ENCODE measurements at regions not wholly inside any gene's neighbourhood (a gene's known extent, or its start where the extent isn't known, plus 50 kb on each side); places are given as distances from the start of the nearest gene placed in this dataset.

DNA sequence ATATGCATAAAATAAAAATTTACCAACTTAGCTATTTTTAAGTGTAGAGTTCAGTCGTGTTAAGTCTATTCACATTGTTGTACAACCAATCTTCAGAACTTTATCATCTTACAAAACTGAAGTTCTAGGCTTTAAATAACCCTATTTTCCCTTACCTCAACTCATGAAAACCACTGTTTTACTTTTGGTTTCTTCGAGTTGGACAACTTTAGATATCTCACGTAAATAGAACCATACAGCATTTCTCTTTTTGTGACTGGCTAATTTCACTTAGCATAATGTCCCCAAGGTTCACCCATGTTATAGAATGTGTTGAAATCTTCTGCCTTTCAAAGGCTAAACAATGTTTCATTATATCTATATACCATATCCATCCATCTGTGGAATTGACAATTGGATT is 819.0 kb upstream of the ADGRL4 start:
- no peak overlapping the region for H2AFZ ChIP-seq (ENCODE audit: low read length)
- FAIRE-seq, result no peak
- in situ Hi-C loops (cut with HindIII; ENCODE audit: extremely low pct_ligation_motif_present, low pct_unique_long_range_greater_than_20kb) (no loop called here), intact Hi-C loops (cut with micrococcal nuclease; ENCODE audit: unreplicated experiment) (no loop called here)
- ChIA-PET CTCF (ENCODE audit: low intra/inter-chr PET ratio, low total read pairs) (no interaction called here), POLR2A (no interaction called here)
- WGBS (ENCODE audit: low lambda C conversion rate), result 3% methylated on average over 3 of the region's 3 CpGs
- no peaks in the 10 kb centered on the region for H3K27me3 ChIP-seq (ENCODE audit: control insufficient read depth in 1 of 2, insufficient read depth in 2 of 2, low read length in 2 of 2)
- no peak overlapping the region for H3K4me2 ChIP-seq (ENCODE audit: low read depth, low read length)
- TF ChIP-seq, protein P1, sequence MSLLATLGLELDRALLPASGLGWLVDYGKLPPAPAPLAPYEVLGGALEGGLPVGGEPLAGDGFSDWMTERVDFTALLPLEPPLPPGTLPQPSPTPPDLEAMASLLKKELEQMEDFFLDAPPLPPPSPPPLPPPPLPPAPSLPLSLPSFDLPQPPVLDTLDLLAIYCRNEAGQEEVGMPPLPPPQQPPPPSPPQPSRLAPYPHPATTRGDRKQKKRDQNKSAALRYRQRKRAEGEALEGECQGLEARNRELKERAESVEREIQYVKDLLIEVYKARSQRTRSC (CRISPR knock-in tag; IDR thresholded peaks at IDR 0.05; ENCODE audit: low read depth), result no peak
- TF ChIP-seq NRL (CRISPR knock-in tag; IDR thresholded peaks at IDR 0.05; ENCODE audit: borderline replicate concordance) (no peak), ZBTB7A (CRISPR knock-in tag; IDR thresholded peaks at IDR 0.05) (no peak)
- TF ChIP-seq, protein P2, sequence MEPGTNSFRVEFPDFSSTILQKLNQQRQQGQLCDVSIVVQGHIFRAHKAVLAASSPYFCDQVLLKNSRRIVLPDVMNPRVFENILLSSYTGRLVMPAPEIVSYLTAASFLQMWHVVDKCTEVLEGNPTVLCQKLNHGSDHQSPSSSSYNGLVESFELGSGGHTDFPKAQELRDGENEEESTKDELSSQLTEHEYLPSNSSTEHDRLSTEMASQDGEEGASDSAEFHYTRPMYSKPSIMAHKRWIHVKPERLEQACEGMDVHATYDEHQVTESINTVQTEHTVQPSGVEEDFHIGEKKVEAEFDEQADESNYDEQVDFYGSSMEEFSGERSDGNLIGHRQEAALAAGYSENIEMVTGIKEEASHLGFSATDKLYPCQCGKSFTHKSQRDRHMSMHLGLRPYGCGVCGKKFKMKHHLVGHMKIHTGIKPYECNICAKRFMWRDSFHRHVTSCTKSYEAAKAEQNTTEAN (CRISPR knock-in tag; conservative IDR thresholded peaks at IDR 0.05), result no peak
- peaks cover 56% of the 10 kb centered on the region for H3K9me3 ChIP-seq (ENCODE audit: low read length)
- no peak overlapping the region for H3K9ac ChIP-seq (ENCODE audit: insufficient read depth, low read depth, low read length)
- no peaks in the 10 kb centered on the region for H3K4me1 ChIP-seq (ENCODE audit: insufficient read depth, low read length)
- H3K79me2 ChIP-seq (ENCODE audit: insufficient read depth, low read length), result no peaks in the 10 kb centered on the region
- H3K27ac ChIP-seq (ENCODE audit: extremely low read length, insufficient read depth, low read length), result no peak overlapping the region
- no TSS peak for BruUV-seq (replicated peaks)
- DNase-seq (ENCODE audit: low spot score), result no peak
- no peak for ATAC-seq
- no peaks in the 10 kb centered on the region for H3K36me3 ChIP-seq (replicated peaks in 1 of 2; ENCODE audit: control insufficient read depth in 1 of 2, insufficient read depth in 2 of 2, low read length in 2 of 2)
- H3K4me3 ChIP-seq (replicated peaks in 1 of 3; ENCODE audit: insufficient read depth in 1 of 3, low read depth in 2 of 3, low read length in 3 of 3), result no peak overlapping the region
- H4K20me1 ChIP-seq (ENCODE audit: insufficient read depth, low read length), result no peaks in the 10 kb centered on the region

DNA sequence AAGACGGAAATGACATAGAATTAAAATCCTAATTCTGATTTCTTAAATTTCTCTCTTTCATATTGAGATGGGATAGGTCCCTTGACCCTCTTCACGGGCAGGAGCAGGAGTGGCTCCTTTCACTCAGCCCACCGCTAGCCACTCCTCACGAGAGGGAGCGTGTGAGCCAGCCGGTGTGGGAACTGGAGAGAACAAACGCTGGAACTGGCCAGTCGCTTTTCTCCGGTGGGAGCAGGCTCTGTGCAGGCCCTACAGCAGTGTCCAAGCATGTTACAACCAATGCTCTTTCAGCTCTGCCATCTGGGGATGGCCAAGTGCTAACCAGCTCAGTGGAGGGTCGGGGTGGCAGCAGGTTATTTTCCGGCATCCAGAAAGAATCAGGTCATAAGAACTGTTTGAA is 815.5 kb upstream of the ADGRL4 start:
- Histone ChIP-seq H2AFZ (ENCODE audit: low read length) (no peak overlapping the region), H3K27ac (ENCODE audit: extremely low read length, insufficient read depth, low read length) (no peak overlapping the region), H3K9ac (ENCODE audit: insufficient read depth, low read depth, low read length) (no peak overlapping the region), H3K9me3 (ENCODE audit: low read length) (peaks cover 71% of the 10 kb centered on the region), H3K79me2 (ENCODE audit: insufficient read depth, low read length) (no peaks in the 10 kb centered on the region), H3K27me3 (ENCODE audit: control insufficient read depth in 1 of 2, insufficient read depth in 2 of 2, low read length in 2 of 2) (no peaks in the 10 kb centered on the region), H4K20me1 (ENCODE audit: insufficient read depth, low read length) (no peaks in the 10 kb centered on the region), H3K4me3 (replicated peaks in 1 of 3; ENCODE audit: insufficient read depth in 1 of 3, low read depth in 2 of 3, low read length in 3 of 3) (no peak overlapping the region), H3K36me3 (replicated peaks in 1 of 2; ENCODE audit: control insufficient read depth in 1 of 2, insufficient read depth in 2 of 2, low read length in 2 of 2) (no peaks in the 10 kb centered on the region), H3K4me2 (ENCODE audit: low read depth, low read length) (no peak overlapping the region), H3K4me1 (ENCODE audit: insufficient read depth, low read length) (no peaks in the 10 kb centered on the region)
- intact Hi-C loops (cut with micrococcal nuclease; ENCODE audit: unreplicated experiment), result no loop called here
- in situ Hi-C loops (cut with HindIII; ENCODE audit: extremely low pct_ligation_motif_present, low pct_unique_long_range_greater_than_20kb), result no loop called here
- FAIRE-seq (no peak), DNase-seq (ENCODE audit: low spot score) (no peak), ATAC-seq (no peak)
- WGBS (ENCODE audit: low lambda C conversion rate), result 45% methylated on average over 11 of the region's 11 CpGs
- BruUV-seq (replicated peaks), result no TSS peak
- TF ChIP-seq NCOA2 (CRISPR knock-in tag; IDR thresholded peaks at IDR 0.05), result no peak
- ChIA-PET CTCF (ENCODE audit: low intra/inter-chr PET ratio, low total read pairs) (no interaction called here), POLR2A (no interaction called here)

All from HepG2 (cell line).